H1 (cell line): ENCODE measurements at regions not wholly inside any gene's neighbourhood (a gene's known extent, or its start where the extent isn't known, plus 50 kb on each side); places are given as distances from the start of the nearest gene placed in this dataset.

Experiments used
- CTCF ChIA-PET: fragments of 300-600 bp; sonication (Branson Sonifier 250); formaldehyde crosslinking; loops from one replicate; lab custom pipeline; 2021; ENCODE audit not compliant: partially characterized antibody; lab: Charles Lee
- POLR2A ChIA-PET: fragments of 300-600 bp; sonication (Branson Sonifier 250); formaldehyde crosslinking; loops from one replicate; lab custom pipeline; 2021; ENCODE audit warnings: inconsistent platforms; ENCODE audit not compliant: partially characterized antibody; lab: Charles Lee
- DNase-seq, 2 experiments: peaks; one replicate each; pipeline versions ENCODE4 v3.0.0 to v3.0.0-alpha.2; 2010 to 2022; ENCODE audit warnings: low spot score in 2 of 2, low read depth in 1 of 2, mixed read lengths in 1 of 2
- FAIRE-seq: peaks from 2 replicates; lab custom pipeline; 2011; peaks lifted over from hg19 to GRCh38; lab: Jason Lieb, UNC
- H2AFZ ChIP-seq: 2 replicates; pipeline ENCODE4 v1.8.1; 2012; ENCODE audit warnings: low read length, inconsistent platforms
- H2AK5ac ChIP-seq: 2 replicates; pipeline ENCODE4 v1.6.1; 2013; ENCODE audit warnings: low read depth, low read length
- H2BK120ac ChIP-seq: replicated peaks from 2 replicates; pipeline ENCODE3; 2013; ENCODE audit warnings: low read depth, low read length, inconsistent platforms
- H2BK12ac ChIP-seq: 2 replicates; pipeline ENCODE4 v1.6.1; 2013; ENCODE audit warnings: low read depth, low read length
- H2BK15ac ChIP-seq: 2 replicates; pipeline ENCODE4 v1.6.1; 2013; ENCODE audit warnings: low read length
- H2BK20ac ChIP-seq: 2 replicates; pipeline ENCODE4 v1.6.1; 2013; ENCODE audit warnings: low read length
- H2BK5ac ChIP-seq: 2 replicates; pipeline ENCODE4 v1.6.1; 2013; ENCODE audit warnings: low read depth, low read length
- H3K14ac ChIP-seq: 2 replicates; pipeline ENCODE4 v1.6.1; 2013; ENCODE audit warnings: inconsistent platforms; ENCODE audit not compliant: insufficient read length
- H3K18ac ChIP-seq: 2 replicates; pipeline ENCODE4 v1.6.1; 2013; ENCODE audit warnings: low read length; ENCODE audit errors: extremely low read depth
- H3K23ac ChIP-seq: 2 replicates; pipeline ENCODE4 v1.6.1; 2013; ENCODE audit warnings: inconsistent platforms; ENCODE audit not compliant: insufficient read length
- H3K23me2 ChIP-seq: 2 replicates; pipeline ENCODE4 v1.6.1; 2013; ENCODE audit warnings: low read depth, low read length
- H3K27ac ChIP-seq: 2 replicates; pipeline ENCODE4 v1.6.1; 2011; ENCODE audit warnings: low read depth, low read length, inconsistent platforms
- H3K27me3 ChIP-seq, 4 experiments: replicated peaks in 1 of 4; 1 replicate in 1 of 4; 2 replicates in 3 of 4; pipeline versions ENCODE4 v1.6.1 to v1.8.1; 2011 to 2013; ENCODE audit warnings: low read length in 3 of 4, mild to moderate bottlenecking in 3 of 4, inconsistent platforms in 2 of 4, mixed read lengths in 2 of 4, moderate library complexity in 1 of 4; ENCODE audit not compliant: control insufficient read depth in 3 of 4, insufficient read depth in 3 of 4; ENCODE audit errors: extremely low read depth in 1 of 4
- H3K36me3 ChIP-seq, 4 experiments: 2 replicates each; pipeline versions ENCODE4 v1.6.1 to v1.8.1; 2011 to 2013; ENCODE audit warnings: mild to moderate bottlenecking in 4 of 4, low read length in 3 of 4, moderate library complexity in 2 of 4, control low read depth in 1 of 4, inconsistent platforms in 1 of 4; ENCODE audit not compliant: insufficient read depth in 4 of 4, control insufficient read depth in 2 of 4
- H3K4ac ChIP-seq: replicated peaks from 2 replicates; pipeline ENCODE3; 2013; ENCODE audit warnings: low read length, low read depth, mixed read lengths, inconsistent platforms; ENCODE audit not compliant: insufficient read length
- H3K4me1 ChIP-seq, 4 experiments: replicated peaks in 1 of 4; 1 replicate in 1 of 4; 2 replicates in 3 of 4; pipeline versions ENCODE4 v1.6.1 to v1.8.1; 2011 to 2013; ENCODE audit warnings: low read length in 3 of 4, inconsistent platforms in 2 of 4, mixed read lengths in 1 of 4; ENCODE audit not compliant: insufficient read depth in 4 of 4, control insufficient read depth in 3 of 4
- H3K4me2 ChIP-seq, 2 experiments: 2 replicates each; pipeline versions ENCODE4 v1.6.1 to v1.8.1; 2011 to 2013; ENCODE audit warnings: low read depth in 2 of 2, low read length in 2 of 2, control low read depth in 1 of 2, inconsistent platforms in 1 of 2, mild to moderate bottlenecking in 1 of 2; ENCODE audit not compliant: insufficient read depth in 1 of 2
- H3K4me3 ChIP-seq, 4 experiments: fragments of 200-600, 300-600 bp in 1 of 4; sonication (generic), shearing (Covaris generic), sonication (Bioruptor Twin) in 1 of 4; 2 replicates each; pipeline versions ENCODE4 v1.5.1 to v1.8.1; 2011 to 2016; ENCODE audit warnings: low read length in 4 of 4, low read depth in 3 of 4, control low read depth in 2 of 4, inconsistent platforms in 2 of 4, mild to moderate bottlenecking in 2 of 4, mixed read lengths in 1 of 4, moderate library complexity in 1 of 4; ENCODE audit not compliant: insufficient read depth in 2 of 4; ENCODE audit errors: extremely low read depth in 1 of 4
- H3K56ac ChIP-seq: replicated peaks from 2 replicates; pipeline ENCODE3; 2013; ENCODE audit warnings: low read depth, mild to moderate bottlenecking, mixed read lengths, low read length, inconsistent platforms; ENCODE audit not compliant: insufficient read length
- H3K79me1 ChIP-seq: 2 replicates; pipeline ENCODE4 v1.6.1; 2013; ENCODE audit warnings: low read depth, low read length, control low read depth
- H3K79me2 ChIP-seq, 2 experiments: 2 replicates each; pipeline versions ENCODE4 v1.6.1 to v1.8.1; 2012 to 2013; ENCODE audit warnings: low read length in 2 of 2, mild to moderate bottlenecking in 2 of 2, inconsistent platforms in 1 of 2; ENCODE audit not compliant: insufficient read depth in 2 of 2, control insufficient read depth in 1 of 2
- H3K9ac ChIP-seq, 4 experiments: replicated peaks in 1 of 4; 1 replicate in 1 of 4; 2 replicates in 3 of 4; pipeline versions ENCODE4 v1.6.1 to v1.8.1; 2011 to 2013; ENCODE audit warnings: low read depth in 3 of 4, low read length in 3 of 4, control low read depth in 2 of 4, mild to moderate bottlenecking in 2 of 4, moderate library complexity in 2 of 4, inconsistent platforms in 1 of 4; ENCODE audit errors: extremely low read depth in 1 of 4
- H3K9me3 ChIP-seq, 2 experiments: 2 replicates each; pipeline versions ENCODE4 v1.6.1 to v1.8.1; 2012 to 2013; ENCODE audit warnings: mild to moderate bottlenecking in 2 of 2, moderate library complexity in 2 of 2, control low read depth in 1 of 2, inconsistent platforms in 1 of 2, low read depth in 1 of 2, low read length in 1 of 2, mixed read lengths in 1 of 2; ENCODE audit not compliant: insufficient read depth in 2 of 2
- H4K20me1 ChIP-seq, 2 experiments: replicated peaks in 1 of 2; 2 replicates each; pipeline versions ENCODE3 to v1.8.1; 2011 to 2013; ENCODE audit warnings: inconsistent platforms in 2 of 2, low read length in 2 of 2, mild to moderate bottlenecking in 1 of 2; ENCODE audit not compliant: insufficient read depth in 2 of 2, control insufficient read depth in 1 of 2
- H4K5ac ChIP-seq: 2 replicates; pipeline ENCODE4 v1.6.1; 2013; ENCODE audit warnings: low read length, low read depth, mixed read lengths, inconsistent platforms; ENCODE audit not compliant: insufficient read length
- H4K8ac ChIP-seq: 2 replicates; pipeline ENCODE4 v1.8.0; 2013; ENCODE audit warnings: mild to moderate bottlenecking, moderate library complexity, low read length, inconsistent platforms; ENCODE audit not compliant: insufficient read depth; ENCODE audit errors: extremely low read depth
- H4K91ac ChIP-seq: replicated peaks from 2 replicates; pipeline ENCODE3; 2013; ENCODE audit warnings: low read length, mixed read lengths, inconsistent platforms; ENCODE audit not compliant: insufficient read length
- CREB1 ChIP-seq: IDR thresholded peaks from 2 replicates; pipeline ENCODE4 v1.6.1; 2012; ENCODE audit warnings: inconsistent platforms
- JUND ChIP-seq: IDR thresholded peaks from 2 replicates; pipeline ENCODE4 v1.6.1; 2011; ENCODE audit warnings: mild to moderate bottlenecking, improper control_type of control experiment, low read length
- RAD21 ChIP-seq, 2 experiments: IDR thresholded peaks in 1 of 2; conservative IDR thresholded peaks in 1 of 2; 2 replicates each; pipeline ENCODE4 v1.6.1; 2011; ENCODE audit warnings: low read depth in 2 of 2, low read length in 2 of 2, improper control_type of control experiment in 1 of 2, inconsistent platforms in 1 of 2, mild to moderate bottlenecking in 1 of 2, moderate library complexity in 1 of 2
- RNF2 ChIP-seq: fragments of 200-900, 300-1000 bp; sonication (generic); IDR thresholded peaks from 2 replicates; pipeline ENCODE4 v1.7.1; 2016; ENCODE audit warnings: borderline replicate concordance, low read depth, mild to moderate bottlenecking, antibody characterized with exemption, low read length; ENCODE audit not compliant: poor library complexity, severe bottlenecking; ENCODE audit errors: missing control alignments
- RXRA ChIP-seq: IDR thresholded peaks from 2 replicates; pipeline ENCODE4 v1.6.1; 2011; ENCODE audit warnings: low read depth, mild to moderate bottlenecking, low read length, moderate library complexity; ENCODE audit not compliant: insufficient read depth
- WGBS, 2 experiments: shearing (Covaris generic) in 1 of 2; methylation state at CpG; one replicate each; pipeline versions ENCODE4 v1.1.6 to v1.1.7; 2013 to 2015; ENCODE audit warnings: low lambda C conversion rate in 2 of 2, mixed read lengths in 2 of 2, inconsistent platforms in 1 of 2, low coverage in 1 of 2, missing lambda C conversion rate in 1 of 2; ENCODE audit not compliant: insufficient replicate concordance in 2 of 2, insufficient coverage in 1 of 2, insufficient read length in 1 of 2; ENCODE audit errors: extremely low coverage in 1 of 2, missing lambda C conversion rate in 1 of 2; 5-methylcytosine and 5-hydroxymethylcytosine counted together
- TF ChIP-seq, protein P1 (sequence below), 3 experiments: IDR thresholded peaks; 1 replicate in 2 of 3; 2 replicates in 1 of 3; pipeline versions ENCODE4 v1.5.1 to v1.6.1; 2011; ENCODE audit warnings: low read length in 3 of 3, mild to moderate bottlenecking in 3 of 3, inconsistent platforms in 2 of 3, low read depth in 1 of 3, moderate library complexity in 1 of 3; ENCODE audit not compliant: insufficient read depth in 1 of 3; ENCODE audit errors: control extremely low read depth in 1 of 3

DNA sequence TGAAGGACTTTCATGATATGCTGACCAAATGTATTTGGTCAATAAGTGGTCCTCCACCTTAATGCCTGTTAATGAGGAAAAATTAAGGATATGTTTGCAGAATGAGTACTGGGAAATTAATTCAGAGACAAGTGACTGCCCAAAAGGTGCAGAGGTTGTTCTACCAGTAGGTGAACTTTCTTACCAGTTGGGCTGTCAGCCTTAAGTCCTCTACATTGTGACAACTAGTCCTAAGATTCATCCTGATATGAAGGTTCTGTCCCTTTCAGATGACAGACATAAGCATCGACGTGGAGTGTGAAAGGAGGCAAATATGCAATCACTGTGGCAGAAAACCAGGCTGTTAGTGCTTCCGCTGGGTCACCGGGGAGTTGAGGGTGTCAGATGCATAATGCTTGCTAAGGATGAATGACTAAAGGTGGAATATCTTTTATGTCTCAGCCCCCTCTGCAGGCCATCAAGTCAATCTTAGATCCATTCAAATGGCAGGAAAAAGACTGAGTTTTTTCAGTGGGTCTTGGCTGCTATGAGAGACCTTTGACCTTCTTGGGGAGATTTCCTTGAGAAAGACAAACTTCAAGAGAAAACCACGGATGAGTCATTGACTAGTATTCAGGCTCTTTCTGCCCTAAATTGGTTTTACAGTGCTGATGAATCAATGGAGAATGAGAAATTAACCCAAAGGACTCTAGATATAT lies 226.0 kb downstream of the TPBG start:
- no peak overlapping the region for H4K91ac ChIP-seq
- no peaks in the 10 kb centered on the region for H3K79me1 ChIP-seq
- no peak overlapping the region for H3K27ac ChIP-seq
- H3K4me1 ChIP-seq, result peaks cover 0 to 4% (median 1%) of the 10 kb centered on the region in 4 experiments; a peak in 3 of 7 replicates
- H2BK5ac ChIP-seq, result no peak overlapping the region
- no peaks in the 10 kb centered on the region for H4K20me1 ChIP-seq
- no peak overlapping the region for H3K56ac ChIP-seq
- H3K9me3 ChIP-seq, result no peaks in the 10 kb centered on the region
- no peak overlapping the region for H3K18ac ChIP-seq
- H3K36me3 ChIP-seq, result no peaks in the 10 kb centered on the region
- no peak overlapping the region for H2BK15ac ChIP-seq
- no peak overlapping the region for H3K9ac ChIP-seq
- FAIRE-seq (peak; percentile 86), DNase-seq (peak; percentile 7 to 52)
- no peak overlapping the region for H2AK5ac ChIP-seq
- H3K4ac ChIP-seq, result no peak overlapping the region
- no peak overlapping the region for H3K4me2 ChIP-seq
- H3K23ac ChIP-seq, result no peak overlapping the region
- H2BK120ac ChIP-seq, result no peak overlapping the region
- no peak overlapping the region for H3K14ac ChIP-seq
- no peaks in the 10 kb centered on the region for H3K27me3 ChIP-seq
- no peak overlapping the region for H3K4me3 ChIP-seq
- H4K8ac ChIP-seq, result no peak overlapping the region
- TF ChIP-seq, protein P1, sequence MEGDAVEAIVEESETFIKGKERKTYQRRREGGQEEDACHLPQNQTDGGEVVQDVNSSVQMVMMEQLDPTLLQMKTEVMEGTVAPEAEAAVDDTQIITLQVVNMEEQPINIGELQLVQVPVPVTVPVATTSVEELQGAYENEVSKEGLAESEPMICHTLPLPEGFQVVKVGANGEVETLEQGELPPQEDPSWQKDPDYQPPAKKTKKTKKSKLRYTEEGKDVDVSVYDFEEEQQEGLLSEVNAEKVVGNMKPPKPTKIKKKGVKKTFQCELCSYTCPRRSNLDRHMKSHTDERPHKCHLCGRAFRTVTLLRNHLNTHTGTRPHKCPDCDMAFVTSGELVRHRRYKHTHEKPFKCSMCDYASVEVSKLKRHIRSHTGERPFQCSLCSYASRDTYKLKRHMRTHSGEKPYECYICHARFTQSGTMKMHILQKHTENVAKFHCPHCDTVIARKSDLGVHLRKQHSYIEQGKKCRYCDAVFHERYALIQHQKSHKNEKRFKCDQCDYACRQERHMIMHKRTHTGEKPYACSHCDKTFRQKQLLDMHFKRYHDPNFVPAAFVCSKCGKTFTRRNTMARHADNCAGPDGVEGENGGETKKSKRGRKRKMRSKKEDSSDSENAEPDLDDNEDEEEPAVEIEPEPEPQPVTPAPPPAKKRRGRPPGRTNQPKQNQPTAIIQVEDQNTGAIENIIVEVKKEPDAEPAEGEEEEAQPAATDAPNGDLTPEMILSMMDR (IDR thresholded peaks at IDR 0.05; ENCODE audit: control extremely low read depth in 1 of 3, insufficient read depth in 1 of 3, low read depth in 1 of 3, low read length in 3 of 3), result peak in 2 of 3 experiments; percentile 56 to 57; a peak in 3 of 4 replicates
- TF ChIP-seq RXRA (no peak), RAD21 (IDR thresholded peaks at IDR 0.05 in 1 of 2, conservative IDR thresholded peaks at IDR 0.05 in 1 of 2; ENCODE audit: low read depth in 2 of 2, low read length in 2 of 2) (peak; percentile 85 to 87), JUND (peak; percentile 17; the same call in 1 of the 2 replicates), RNF2 (no peak), CREB1 (no peak)
- H3K23me2 ChIP-seq, result no peaks in the 10 kb centered on the region
- WGBS, 2 experiments, result 65% methylated on average over 5 of the region's 5 CpGs; no CpG with 5 or more reads in 1 of the 2 experiments
- no peak overlapping the region for H2BK12ac ChIP-seq
- H3K79me2 ChIP-seq, result no peaks in the 10 kb centered on the region
- no peak overlapping the region for H2BK20ac ChIP-seq
- no peak overlapping the region for H2AFZ ChIP-seq
- no peak overlapping the region for H4K5ac ChIP-seq
- CTCF ChIA-PET, result interaction anchor here (1.6 kb wide), 1 partner anchor 197 kb away, joined by 3 read pairs; no protein-coding TSS in a partner anchor
- POLR2A ChIA-PET, result no interaction called here
